NK-92 (cell line): ENCODE measurements at regions not wholly inside any gene's neighbourhood (a gene's known extent, or its start where the extent isn't known, plus 50 kb on each side); places are given as distances from the start of the nearest gene placed in this dataset.
"Not testable (repeated sequence)": the region's sequence is repeated elsewhere in the genome, so short reads cannot be mapped to it uniquely, and the experiment has no call there.

ENCODE experiments used
- DNase-seq: peaks from one replicate; lab custom pipeline; 2025; ENCODE audit not compliant: unreplicated experiment; lab: John Stamatoyannopoulos, UW

DNA sequence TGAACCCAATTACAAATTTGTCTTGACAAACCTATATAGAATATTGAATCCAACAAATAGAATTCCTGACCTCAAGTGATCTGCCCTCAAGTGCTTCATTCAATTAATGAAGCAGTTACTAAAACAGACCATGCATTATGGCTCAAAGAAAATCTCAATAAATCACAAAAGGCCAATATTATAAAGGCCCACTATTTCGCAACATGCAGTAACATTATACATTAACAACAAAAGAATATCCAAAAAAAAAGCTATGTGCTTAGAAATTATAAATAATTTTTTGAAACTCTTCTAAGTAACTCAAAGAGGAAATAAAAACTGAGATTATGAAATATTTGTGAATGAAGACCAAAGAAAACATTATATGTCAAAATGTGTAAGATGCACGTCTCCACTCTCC is 177.7 kb downstream of the ZNF674 start:
- no peak for DNase-seq

DNA sequence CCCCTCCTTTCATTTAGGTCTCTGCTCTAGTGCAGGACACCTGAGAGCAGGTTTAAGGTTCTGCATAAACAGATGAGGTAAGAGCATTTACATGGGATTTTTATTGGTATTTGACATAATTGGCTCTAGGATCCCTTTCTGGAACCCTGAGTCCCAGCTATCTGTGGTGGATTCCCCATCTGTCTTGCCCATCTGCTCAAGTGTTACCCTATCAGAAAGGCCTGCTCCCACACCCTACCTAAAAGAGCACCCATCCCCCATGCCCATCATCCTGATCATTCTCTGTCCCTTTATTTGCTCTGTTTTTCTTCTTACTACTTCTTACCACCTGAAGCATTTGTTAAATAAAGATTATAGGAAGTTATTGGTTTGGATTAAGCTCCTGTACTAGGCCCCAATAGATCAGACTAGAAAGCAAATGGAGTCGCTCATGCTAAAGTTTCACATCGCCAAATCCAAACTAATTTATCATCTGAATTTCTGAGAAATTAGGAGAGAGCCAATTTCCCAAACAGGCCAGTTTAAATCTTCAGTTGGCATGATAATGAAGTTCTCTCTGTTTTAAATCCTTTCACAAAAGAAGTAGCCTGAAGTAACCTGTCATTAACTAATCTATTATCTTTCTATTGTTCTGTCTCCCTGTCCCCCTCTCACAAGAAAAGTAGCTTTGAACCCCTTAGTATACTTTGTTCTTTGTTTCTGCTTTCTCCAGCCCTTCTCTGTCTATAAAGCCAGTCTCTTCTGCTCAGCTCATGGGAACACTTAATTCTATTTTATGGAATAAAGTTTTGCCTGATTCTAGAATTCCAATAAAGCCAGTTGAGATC is 178.6 kb downstream of the ZNF674 start:
- no peak for DNase-seq

DNA sequence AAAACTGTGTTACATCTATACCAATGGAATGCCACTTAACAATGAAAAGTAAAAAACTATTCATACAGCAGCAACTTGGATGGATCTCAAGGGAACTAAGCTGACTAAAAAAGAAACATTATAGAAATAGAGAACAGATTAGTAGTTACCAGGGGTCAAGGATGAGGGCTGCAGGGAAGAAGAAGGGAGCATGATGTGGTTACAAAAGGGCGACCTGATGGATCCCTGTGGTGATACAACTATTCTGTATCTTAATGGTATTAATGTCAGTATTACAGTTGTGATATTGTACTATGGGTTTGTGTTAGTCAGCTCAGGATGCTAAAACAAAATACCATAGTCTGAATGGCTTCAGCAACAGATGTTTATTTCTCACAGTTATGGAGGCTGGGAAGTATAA is 190.7 kb downstream of the ZNF674 start:
- DNase-seq = no peak

DNA sequence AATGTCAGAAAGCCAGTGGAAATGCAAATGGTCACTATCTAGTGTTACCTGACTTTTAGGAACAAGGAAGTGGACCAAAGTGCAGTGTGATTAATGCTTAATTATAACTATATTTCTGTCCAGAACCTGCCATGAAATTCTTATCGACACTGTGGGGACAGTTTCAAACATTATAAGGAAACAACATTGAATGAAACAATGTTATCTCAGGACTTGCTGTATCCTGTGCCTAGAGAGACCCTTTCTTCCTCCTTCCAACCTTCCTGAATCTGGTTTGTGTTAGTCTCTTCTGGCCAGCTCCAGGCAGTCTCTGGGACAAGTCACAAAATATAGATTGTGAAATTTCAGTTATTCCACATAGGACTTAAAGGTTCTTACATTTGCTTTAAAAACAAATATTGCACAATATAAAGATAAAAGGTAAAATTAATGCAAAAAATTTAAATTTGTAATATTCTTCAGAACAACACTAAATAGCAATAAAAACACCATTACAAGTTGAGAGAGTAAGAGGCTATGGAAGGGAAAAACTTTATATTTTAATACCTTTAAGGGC is 203.4 kb downstream of the ZNF674 start:
- no peak for DNase-seq

DNA sequence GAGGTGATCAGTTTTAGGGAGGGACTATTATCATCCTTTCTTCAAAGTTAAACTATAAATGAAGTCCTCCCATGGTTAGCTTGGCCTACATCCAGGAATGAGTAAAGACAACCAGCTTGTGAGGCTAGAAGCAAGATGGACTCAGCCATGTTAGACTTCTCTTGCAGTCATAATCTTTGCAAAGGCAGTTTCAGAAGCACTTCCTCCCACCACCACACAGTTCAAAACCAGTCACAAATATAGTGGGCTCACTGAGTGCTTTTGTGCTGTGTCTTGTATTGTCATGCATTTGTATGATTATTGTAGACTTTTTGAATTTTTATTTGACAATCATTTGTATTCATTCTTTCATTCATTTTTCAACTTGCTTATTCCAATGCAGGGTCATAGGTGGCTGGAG is 204.5 kb downstream of the ZNF674 start:
- DNase-seq = no peak

DNA sequence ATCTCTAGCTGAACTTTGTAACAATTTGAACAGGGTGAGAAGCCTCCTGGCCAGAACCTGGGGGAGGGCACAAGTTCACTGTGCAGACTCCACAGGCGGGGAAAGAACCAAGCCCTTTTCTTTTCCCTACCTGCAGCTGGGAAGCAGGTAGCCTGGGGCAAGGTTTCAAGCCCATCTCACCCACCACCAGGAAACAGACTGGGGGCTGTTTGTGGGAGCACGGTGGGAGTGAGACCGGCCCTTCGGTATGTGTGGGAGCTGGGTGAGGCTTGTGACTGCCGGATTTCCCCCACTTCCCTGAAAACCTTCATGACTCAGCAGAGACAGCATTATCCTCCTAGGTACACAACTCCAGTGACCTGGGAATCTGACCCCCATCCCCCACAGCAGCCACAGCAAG is 211.7 kb downstream of the ZNF674 start:
- DNase-seq = no peak

DNA sequence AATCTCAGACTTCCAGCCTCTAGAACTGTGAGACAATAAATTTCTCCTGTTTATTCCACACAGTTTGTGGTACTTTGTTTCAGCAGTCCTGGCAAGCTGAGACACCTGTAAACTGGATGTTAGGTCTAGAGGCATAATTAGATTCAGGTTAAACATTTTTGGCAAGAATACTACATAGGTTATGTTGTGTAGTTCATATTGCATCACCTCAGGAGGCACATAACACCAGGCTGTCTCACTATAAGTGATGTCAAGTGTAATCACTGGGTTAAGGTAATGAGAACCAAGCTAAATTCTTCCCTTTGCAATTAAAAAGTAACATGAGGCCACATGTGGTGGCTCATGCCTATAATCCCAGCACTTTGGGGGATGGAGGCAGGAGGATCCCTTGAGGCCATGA is 214.2 kb downstream of the ZNF674 start:
- DNase-seq = no peak

DNA sequence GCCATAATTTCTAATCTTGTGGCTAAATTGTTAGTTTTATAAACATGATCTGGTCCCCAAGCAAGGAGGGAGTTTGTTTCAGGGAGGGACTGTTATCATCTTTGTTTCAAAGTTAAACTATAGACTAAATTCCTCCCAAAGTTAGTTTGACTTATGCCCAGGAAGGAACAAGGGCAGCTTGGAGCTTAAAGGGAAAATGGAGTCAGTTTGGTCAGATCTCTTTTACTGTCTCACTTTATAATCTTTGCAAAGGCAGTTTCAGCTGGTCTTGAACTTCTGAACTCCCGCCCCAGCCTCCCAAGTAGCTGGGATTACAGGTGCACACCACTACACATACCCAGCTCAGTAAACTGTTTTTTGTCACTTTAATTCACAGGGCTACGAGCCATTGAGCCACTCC is 214.7 kb downstream of the ZNF674 start:
- DNase-seq = no peak

DNA sequence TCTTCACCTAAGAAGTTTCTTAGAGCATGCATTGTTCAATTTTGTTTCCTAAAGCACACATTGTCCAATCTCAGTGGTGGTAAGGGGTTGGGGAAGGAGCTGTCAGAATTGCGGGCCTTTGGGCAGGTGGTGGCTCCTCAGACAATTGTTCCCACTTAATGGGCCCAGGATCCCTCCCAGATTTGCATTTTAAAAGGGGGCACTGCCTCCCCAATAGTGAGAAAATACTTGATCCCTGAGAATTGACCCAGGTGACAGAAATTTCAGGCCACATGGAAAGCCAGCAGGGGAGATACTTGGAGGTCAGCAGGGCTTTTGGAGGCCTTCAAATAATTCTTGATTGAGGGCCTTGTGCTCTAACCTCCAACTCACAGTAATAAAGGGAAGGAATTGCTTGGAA is 217.1 kb downstream of the ZNF674 start:
- no peak for DNase-seq

DNA sequence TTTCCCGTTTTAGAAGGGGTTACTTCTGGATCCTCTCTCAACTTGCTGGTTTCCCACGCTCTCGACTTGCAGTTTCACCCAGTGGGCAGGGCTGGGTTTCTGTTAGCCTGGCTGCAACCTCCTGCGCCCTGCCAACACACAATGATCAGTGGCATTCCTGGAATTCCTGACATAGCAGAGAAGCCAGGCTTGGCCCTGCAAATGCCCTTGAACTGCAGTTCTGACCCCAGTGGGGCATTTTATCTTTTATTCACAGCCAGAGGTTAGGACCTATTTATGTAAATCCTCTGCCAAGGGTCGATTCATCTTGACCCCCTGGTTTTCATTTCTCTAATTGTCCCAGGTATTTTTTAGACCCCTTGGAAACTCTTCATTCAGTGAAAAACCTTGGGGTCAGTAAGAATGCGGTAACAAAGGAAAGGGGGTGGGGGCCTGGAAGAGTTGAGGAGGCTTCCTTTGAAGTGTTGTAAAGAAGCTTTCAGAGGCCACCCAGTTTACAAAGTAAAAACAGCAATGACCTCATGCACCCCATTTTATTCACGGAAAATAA is 217.6 kb downstream of the ZNF674 start:
- DNase-seq = no peak

DNA sequence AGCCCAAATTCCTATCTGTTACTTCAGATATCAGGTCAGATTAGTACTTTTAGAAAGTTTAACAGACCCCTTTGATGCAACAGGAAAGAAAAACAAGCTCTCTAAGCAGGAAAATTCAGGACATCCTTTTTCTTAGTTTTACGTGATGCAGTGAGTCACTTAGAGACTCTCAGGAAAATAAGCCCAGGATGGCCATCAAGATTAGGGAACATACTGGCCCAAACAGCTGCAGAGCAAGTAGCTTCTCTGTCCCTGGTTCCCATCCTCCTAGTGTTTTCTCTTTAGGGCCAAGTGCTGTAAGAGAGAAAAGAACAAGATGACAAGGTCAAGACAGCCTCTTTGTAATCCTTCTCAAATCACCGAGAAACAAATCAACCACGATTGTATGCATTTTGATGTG is 219.1 kb downstream of the ZNF674 start:
- no peak for DNase-seq

DNA sequence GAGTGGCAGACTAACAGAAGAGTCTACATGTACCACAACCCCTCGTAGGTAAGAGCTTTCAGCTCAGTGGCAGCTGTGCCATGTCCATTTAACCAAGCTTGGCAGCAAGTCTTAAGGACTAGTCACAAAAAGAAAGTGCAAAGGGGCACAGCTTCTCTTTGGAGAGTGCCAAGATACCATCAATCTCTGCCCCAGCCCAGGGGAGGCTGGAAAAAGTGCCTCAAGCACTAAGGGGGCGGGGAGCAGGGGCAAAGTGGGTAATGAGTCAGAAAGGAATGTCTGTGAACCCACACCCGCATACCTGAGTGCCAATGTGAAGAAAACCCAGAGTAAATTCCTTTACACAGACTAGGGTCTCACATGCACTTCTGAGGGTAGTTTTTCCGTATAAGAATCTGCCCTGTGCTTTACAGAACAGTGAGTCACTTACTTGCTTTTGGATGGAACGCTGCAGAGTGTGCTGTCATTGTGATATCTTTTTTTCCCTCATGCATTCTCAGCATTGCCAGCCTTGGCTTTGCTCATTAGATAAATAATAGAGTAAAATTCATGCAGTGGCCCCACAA is 219.8 kb downstream of the ZNF674 start:
- no peak for DNase-seq

DNA sequence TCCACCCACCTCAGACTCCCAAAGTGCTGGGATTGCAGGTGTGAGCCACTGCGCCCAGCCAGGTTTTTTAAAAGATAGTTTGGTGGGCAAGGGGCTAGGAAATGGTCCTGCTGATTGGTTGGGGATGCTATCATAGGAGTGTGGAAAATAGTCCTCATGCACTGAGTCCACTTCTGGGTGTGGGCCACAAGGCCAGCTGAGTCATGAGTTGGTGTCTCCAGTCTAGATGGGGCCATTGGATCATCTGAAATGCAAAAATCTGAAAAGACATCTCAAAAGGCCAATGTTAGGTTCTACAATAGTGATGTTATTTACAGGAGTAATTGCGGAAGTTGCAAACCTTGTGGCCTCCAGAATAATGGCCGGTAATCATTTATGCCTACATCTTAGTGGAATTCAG is 221.1 kb downstream of the ZNF674 start:
- DNase-seq = no peak

DNA sequence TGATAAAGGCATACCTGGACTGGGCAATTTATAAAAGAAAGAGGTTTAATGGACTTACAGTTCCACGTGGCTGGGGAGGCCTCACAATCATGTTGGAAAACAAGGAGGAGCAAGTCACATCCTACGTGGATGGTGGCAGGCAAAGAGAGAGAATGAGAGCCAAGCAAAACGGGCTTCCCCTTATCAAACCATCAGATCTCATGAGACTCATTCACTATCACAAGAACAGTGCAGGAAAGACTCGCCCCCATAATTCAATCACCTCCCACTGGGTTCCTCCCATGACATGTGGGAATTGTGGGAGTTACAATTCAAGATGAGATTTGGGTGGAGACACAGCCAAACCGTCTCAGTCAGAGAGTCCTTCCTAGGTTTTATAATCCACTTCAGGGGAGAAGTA is 222.3 kb downstream of the ZNF674 start:
- DNase-seq = not testable (repeated sequence)

DNA sequence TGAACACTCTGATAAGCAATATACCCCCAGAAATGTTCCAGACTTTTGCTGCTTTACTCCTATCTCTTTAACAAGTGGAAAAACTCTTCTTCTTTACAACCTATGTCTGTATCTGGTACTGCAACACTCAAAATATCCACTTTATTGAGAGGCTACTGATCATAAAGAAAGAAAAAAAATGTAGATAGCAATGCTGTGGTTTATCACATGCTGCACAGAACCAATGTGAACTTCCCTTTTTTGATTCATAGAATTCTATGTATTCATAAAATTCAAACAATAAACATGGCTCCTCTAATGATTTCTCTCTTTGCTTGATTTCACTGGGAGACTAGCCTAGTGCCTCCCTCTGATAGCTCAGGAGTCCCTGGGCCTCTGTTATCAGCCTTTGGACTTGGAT is 223.5 kb downstream of the ZNF674 start:
- DNase-seq = no peak

DNA sequence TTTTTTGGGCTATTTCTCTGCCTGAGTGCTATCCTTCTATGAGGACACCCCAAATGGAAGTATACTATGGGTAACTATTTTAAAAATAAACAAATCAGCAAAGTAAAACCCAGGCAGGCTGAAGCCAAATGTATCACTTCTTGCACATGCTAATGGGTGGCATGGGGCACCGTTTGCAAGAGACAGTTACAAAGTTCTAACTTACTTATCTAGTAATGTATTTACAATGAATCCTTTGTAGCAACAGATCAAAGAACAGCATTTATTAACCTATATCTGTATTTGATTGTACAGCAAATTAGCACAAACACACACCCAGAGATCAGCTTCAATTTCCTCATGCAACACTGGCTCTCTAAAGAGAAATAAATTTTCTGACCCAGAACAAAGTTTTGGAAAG is 225.5 kb downstream of the ZNF674 start:
- no peak for DNase-seq

DNA sequence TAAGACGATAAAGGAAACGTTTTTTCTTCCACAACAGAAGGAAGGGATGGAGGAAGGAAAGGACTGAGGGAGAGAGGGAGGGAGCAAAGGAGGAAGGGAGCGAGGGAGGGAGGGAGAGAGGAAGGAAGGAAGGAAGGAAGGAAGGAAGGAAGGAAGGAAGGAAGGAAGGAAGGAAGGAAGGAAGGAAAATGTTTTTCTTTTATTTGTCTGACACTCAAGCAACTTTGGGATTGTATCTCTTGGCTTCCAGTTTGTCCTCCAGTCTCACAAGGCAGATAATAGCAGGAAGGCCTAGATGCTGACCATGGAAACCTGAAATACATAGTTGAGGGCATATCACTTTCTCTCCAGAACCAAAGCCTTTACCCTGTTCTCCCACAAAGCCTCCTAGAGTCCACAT is 226.7 kb downstream of the ZNF674 start:
- no peak for DNase-seq

DNA sequence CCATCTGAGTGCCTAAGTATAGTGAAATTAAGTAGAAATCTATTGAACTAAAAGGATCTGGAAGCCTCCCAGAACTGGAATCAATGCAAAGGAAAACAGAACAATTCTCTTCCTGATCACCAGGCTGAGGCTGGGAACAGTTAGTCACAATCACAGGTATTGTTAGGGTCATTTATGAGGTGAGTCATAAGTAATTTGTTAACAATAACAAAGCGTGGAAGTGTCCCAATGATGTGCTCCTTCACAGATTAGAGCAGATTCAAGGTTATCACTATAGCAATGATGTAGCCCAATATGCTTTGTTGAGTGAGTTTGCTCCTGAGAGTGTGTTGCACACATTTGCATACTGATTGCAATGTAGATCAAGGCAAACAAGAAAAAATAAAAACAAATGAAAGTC is 228.1 kb downstream of the ZNF674 start:
- DNase-seq = no peak

DNA sequence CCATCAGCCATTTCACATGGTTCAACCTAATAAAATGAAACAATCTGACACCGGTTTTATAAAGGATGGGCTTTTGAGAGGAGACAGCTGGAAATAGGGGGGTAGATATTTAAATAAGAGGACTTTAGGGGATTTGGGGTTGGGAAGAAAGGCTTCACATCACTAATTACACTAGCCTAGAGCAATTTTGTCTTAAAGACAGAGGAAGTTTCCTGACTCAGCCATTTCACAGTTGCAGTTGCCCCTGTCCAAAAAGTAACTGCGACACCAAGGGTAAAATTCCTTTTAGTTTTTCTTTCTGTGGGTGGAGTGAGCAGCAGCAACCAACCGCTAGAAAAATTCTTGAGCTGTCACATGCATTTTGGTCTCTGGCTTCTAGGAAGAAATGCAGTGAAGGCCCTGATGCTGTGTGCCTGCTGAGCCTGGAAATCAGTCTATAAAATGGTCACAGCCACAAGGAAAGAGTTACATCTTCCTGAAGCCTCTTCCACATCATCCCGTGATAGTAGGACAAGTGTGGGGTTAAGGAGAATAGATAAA is 233.6 kb downstream of the ZNF674 start:
- DNase-seq = no peak

DNA sequence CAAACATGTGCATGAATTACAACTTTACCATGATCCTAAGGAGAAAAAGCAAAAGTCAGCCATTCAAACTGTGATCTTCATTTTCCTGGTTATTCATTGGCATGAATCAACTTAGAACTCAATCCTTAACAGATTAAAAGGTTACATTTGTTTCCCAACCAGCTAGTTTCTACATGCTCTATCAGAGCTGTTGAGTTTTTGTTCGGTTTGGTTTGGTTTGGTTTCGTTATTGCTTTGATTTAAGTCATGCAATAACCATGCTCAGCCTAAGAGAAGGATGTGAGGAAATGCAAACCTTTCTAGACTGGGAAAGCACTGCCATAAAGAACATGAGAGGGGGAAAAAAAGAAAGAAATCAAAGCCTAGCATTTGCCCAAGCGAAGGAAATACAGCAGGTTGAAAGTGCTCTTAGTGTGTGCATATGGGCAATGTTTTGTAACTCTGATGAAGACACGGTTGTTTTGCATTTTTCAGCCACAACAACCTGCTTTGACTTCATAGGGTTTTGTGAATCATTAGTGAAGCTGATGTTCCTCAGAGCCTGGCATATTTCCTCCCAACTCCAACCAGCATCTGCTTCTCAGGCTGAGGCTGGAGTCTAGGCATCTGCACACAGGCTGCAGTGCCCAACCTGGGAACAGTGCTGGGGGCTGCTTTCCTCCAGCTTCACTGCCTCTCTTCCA is 234.3 kb downstream of the ZNF674 start:
- no peak for DNase-seq

DNA sequence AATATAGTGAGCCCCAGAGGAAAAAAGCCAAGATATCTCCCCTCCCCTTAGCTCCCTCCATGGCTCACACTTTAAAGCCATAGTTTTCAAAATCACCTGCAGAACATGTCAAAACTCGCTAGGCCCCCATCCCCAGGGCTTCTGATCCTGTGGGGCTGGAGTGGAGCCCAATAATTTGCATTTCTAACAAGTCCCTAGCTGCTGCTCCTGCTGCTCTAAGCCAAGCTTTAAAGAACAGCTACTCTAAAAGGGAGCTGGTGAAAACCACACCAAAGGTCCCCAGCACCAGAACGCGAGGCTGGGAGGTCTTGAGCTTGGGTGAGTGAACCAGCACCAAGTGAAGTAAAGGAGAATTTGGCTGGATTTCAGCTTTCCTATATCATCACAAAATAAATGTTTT is 237.1 kb downstream of the ZNF674 start:
- no peak for DNase-seq

DNA sequence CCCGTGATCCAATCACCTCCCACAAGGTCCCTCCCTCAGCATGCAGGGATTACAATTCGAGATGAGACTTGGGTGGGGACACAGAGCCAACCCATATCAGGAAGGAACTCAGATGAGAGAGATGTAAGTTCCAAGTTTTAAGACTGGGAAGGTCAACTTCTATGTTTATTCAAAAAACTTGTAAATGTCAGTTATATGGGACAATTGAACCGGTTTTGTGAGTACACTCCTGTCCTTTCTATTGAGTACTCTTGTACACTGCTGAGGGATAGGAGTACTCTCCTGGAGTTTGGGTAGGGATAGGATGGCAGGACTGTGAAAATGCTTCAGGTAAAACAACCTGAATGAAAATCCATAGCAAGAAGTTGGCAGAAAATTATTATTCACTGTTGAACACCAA is 239.1 kb downstream of the ZNF674 start:
- DNase-seq = no peak
